Adrenal gland (tissue), 9 donors: ENCODE measurements at regions not wholly inside any gene's neighbourhood (a gene's known extent, or its start where the extent isn't known, plus 50 kb on each side); places are given as distances from the start of the nearest gene placed in this dataset.
A peak's percentile ranks its signal among the peaks of the same experiment; 100 is the strongest.

Experiments used
- DNase-seq, 7 donors: peaks; one replicate each; pipeline ENCODE4 v3.0.0-alpha.2; 2019 to 2020
- H3K27ac ChIP-seq, 5 donors: fragments of 200-600 bp; sonication (generic) in 4 of 5; 1 replicate in 3 of 5; 2 replicates in 2 of 5; pipeline versions ENCODE4 v1.5.1 to v1.8.0; 2016 to 2020; ENCODE audit warnings: mild to moderate bottlenecking in 1 of 5
- H3K27me3 ChIP-seq: fragments of 200-600 bp; 2 replicates; pipeline ENCODE4 v1.8.0; 2021
- H3K36me3 ChIP-seq, 2 donors: fragments of 200-600 bp; replicated peaks in 1 of 2; 1 replicate in 1 of 2; 2 replicates in 1 of 2; pipeline versions ENCODE4 v1.5.1 to v1.8.0; 2018 to 2022
- H3K4me1 ChIP-seq, 2 donors: fragments of 200-600 bp; replicated peaks in 1 of 2; 1 replicate in 1 of 2; 2 replicates in 1 of 2; pipeline versions ENCODE4 v1.5.1 to v1.8.0; 2018 to 2021
- H3K4me3 ChIP-seq, 4 donors: fragments of 200-600 bp; sonication (generic) in 3 of 4; one replicate each; pipeline ENCODE4 v1.5.1; 2016 to 2018
- H3K9me3 ChIP-seq, 3 donors: fragments of 200-600 bp; sonication (generic) in 1 of 3; replicated peaks in 1 of 3; 1 replicate in 2 of 3; 2 replicates in 1 of 3; pipeline versions ENCODE4 v1.5.1 to v1.8.0; 2016 to 2021
- POLR2A ChIP-seq, 2 donors: fragments of 450-650 bp; IDR thresholded peaks; one replicate each; pipeline ENCODE4 v1.6.1; 2017; ENCODE audit warnings: antibody characterized with exemption in 2 of 2, mild to moderate bottlenecking in 2 of 2, moderate library complexity in 1 of 2
- WGBS, 4 donors: extraction: QIAGEN DNeasy Blood & Tissue Kit in 2 of 4; methylation state at CpG; one replicate each; pipeline versions ENCODE4 v1.1.5 to v1.1.7; 2013 to 2017; 5-methylcytosine and 5-hydroxymethylcytosine counted together
- intact Hi-C, 2 donors: fragments of 100-400 bp; cut with DNase I; formaldehyde crosslinking; loops; one replicate each; pipeline versions ENCODE4 v1.14.1 to v1.15.0; 2022 to 2023
- TF ChIP-seq, protein P1 (sequence below), 6 experiments: fragments of 450-650 bp in 4 of 6; fragments of 200-600 bp in 2 of 6; sonication (generic) in 1 of 6; IDR thresholded peaks; 1 replicate in 5 of 6; 2 replicates in 1 of 6; pipeline versions ENCODE4 v1.5.1 to v1.8.0; 2016 to 2021; ENCODE audit warnings: antibody characterized with exemption in 6 of 6, mild to moderate bottlenecking in 2 of 6, moderate library complexity in 1 of 6
- donor health status: healthy with polysubstance abuse.
- donor health status: Bipolar disorder and iron deficiency.
- donor health status: DM: yes; HTN: yes; CAD: no.
- donor health status: DM: no; HTN: no; CAD: no.
- donor health status: DM: no; HTN: no; CAD: no.

DNA sequence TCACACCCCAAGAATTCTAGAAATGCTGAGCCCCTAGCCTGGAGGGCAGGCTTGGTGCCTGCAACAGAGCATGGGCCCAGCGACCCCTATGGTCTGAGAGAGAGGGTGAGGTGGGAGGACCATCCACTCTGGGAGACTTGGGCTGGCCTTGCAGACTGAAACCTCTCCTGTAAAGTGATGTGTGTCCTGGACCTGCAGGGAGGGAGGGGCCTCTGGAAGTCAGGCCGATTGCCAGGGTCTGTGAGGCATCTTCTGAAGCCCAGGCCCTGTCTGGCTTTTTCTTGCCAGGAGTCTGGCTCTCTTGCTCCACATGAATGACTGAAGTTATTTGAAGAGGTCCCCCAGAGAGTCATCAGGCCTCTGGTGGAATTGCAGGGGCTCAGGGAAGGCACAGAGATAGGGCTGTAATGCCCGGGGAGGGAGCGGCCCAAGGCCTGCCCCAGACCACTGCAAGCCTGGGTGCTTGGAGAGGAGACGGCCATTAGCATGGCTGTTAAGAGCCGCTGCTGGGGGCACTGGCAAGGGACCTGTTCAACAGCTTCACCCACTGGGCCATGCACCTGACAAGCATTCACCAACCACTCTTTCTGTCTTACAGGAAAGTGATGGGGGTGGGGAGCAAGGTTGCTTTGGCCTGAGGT is 56.0 kb upstream of the CHRNA7 start:
- Histone ChIP-seq H3K36me3 (no peaks in the 10 kb centered on the region), H3K4me3 (no peak overlapping the region), H3K27me3 (peaks cover 14% of the 10 kb centered on the region), H3K9me3 (no peaks in the 10 kb centered on the region), H3K27ac (no peak overlapping the region), H3K4me1 (no peaks in the 10 kb centered on the region)
- intact Hi-C loops, result loop anchor here in 1 of 2 donors (10.0 kb wide), 1 partner anchor 319 kb away; no protein-coding TSS in a partner anchor
- no peak for TF ChIP-seq POLR2A (IDR thresholded peaks at IDR 0.05)
- TF ChIP-seq, protein P1, sequence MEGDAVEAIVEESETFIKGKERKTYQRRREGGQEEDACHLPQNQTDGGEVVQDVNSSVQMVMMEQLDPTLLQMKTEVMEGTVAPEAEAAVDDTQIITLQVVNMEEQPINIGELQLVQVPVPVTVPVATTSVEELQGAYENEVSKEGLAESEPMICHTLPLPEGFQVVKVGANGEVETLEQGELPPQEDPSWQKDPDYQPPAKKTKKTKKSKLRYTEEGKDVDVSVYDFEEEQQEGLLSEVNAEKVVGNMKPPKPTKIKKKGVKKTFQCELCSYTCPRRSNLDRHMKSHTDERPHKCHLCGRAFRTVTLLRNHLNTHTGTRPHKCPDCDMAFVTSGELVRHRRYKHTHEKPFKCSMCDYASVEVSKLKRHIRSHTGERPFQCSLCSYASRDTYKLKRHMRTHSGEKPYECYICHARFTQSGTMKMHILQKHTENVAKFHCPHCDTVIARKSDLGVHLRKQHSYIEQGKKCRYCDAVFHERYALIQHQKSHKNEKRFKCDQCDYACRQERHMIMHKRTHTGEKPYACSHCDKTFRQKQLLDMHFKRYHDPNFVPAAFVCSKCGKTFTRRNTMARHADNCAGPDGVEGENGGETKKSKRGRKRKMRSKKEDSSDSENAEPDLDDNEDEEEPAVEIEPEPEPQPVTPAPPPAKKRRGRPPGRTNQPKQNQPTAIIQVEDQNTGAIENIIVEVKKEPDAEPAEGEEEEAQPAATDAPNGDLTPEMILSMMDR (IDR thresholded peaks at IDR 0.05), result no peak
- 55 to 68% (median 60%) methylated on average over 3 to 6 of the region's 6 CpGs for WGBS, 4 donors
- DNase-seq, result no peak

DNA sequence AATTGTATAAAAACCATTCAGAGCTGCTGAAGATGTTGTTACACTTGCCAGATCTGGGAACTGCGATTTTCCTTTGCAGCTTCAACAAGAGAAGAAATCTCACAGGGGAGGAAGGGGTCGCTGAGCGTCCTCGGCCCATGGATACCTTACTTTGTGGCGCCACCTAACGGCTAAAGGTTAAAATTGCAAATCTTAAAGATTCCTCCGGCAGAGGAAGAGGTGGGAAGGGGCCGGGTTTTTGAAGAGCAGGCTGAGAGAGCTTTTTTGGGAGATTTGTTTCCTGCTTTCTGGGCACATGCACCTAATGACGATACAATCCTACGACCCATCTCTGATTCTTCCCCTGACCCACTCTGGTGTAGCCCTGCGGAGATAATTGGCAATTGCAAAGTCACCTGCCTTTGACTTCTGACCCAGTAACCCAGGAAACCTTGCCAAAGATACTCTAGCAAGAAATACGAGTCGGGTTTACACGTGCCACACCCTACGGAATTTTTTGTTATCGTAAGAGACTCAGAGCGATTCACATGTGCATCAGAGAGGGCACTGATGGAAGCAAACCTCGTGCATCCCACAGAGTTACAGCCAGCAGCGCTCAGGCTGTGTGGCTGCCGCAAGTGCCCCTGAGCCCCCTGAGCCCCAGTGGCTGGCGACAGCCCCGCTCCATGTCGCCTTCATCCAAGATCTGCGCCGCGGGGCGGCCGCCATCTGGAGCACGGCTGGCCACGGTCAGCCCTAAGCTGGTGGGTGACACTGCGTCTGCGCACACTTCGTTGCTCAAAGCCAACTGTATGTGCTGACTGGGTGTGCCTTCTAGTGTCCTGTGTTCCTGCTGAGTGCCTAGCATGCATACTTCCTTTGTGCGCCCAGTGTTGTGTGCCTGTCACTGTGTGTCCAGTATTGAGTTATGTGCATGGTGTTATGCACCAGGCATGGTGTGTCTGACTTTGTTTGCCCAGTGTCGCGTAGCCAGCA is 55.2 kb upstream of the CHRNA7 start:
- TF ChIP-seq, protein P1 (IDR thresholded peaks at IDR 0.05), result peak; percentile 23 to 54 (median 46)
- TF ChIP-seq POLR2A (IDR thresholded peaks at IDR 0.05), result no peak
- intact Hi-C loops, result loop anchor here in 1 of 2 donors (10.0 kb wide), 1 partner anchor 320 kb away; no protein-coding TSS in a partner anchor
- DNase-seq, result peak in 2 of 7 donors; percentile 19 to 24
- no peak overlapping the region for H3K4me3 ChIP-seq
- H3K4me1 ChIP-seq, result no peaks in the 10 kb centered on the region
- H3K27me3 ChIP-seq, result peaks cover 14% of the 10 kb centered on the region
- H3K9me3 ChIP-seq, result no peaks in the 10 kb centered on the region
- H3K27ac ChIP-seq, result no peak overlapping the region
- H3K36me3 ChIP-seq, result no peaks in the 10 kb centered on the region
- 12 to 22% (median 15%) methylated on average over 20 to 36 of the region's 36 CpGs for WGBS, 4 donors

DNA sequence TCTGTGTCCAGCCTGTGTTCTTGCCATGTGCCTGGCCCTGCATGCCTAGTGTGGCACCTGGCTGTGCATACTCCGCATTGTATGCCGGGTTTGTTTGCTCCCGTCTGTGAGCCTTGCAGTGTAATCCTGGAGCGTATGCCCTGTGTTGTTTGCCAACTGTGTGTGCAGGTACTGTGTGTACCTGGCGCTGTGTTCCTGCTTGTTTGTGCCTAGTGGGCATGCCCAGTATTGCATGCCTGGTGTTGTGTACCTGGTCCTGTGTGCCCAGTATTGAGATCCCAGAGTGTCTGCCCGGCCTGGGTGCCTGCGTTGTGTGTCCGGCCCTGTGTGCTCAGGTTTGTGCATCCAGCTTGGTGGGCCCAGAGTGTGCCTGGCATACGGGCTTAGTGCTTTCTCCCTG is 54.5 kb upstream of the CHRNA7 start:
- no peaks in the 10 kb centered on the region for H3K4me1 ChIP-seq
- peaks cover 14% of the 10 kb centered on the region for H3K27me3 ChIP-seq
- TF ChIP-seq POLR2A (IDR thresholded peaks at IDR 0.05), result no peak
- TF ChIP-seq, protein P1 (IDR thresholded peaks at IDR 0.05), result no peak
- H3K27ac ChIP-seq, result no peak overlapping the region
- no peak overlapping the region for H3K4me3 ChIP-seq
- no peaks in the 10 kb centered on the region for H3K9me3 ChIP-seq
- intact Hi-C loops, result loop anchor here in 1 of 2 donors (10.0 kb wide), 1 partner anchor 321 kb away; no protein-coding TSS in a partner anchor
- H3K36me3 ChIP-seq, result no peaks in the 10 kb centered on the region
- 79 to 89% (median 84%) methylated on average over 5 to 9 of the region's 9 CpGs for WGBS, 4 donors
- no peak for DNase-seq

DNA sequence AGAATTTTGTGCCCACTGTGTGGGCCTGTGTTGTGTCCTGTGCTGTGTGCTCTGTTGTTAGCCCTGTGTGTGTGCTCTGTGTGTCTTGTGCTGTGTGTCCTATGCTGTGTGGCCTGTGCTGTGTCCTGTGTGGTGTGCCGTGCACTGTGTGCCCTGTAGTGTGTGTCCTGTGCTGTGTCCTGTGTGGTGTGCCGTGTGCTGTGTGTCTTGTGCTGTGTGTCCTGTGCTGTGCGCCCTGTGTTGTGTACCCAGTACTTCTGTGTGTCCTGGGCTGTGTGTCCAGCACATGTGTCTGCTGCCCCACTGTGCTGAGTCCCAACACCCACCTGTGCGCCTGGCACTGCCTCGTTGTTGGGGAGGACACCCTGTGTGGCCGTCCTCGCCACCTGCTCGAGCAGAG is 53.2 kb upstream of the CHRNA7 start:
- TF ChIP-seq POLR2A (IDR thresholded peaks at IDR 0.05), result no peak
- TF ChIP-seq, protein P1 (IDR thresholded peaks at IDR 0.05), result no peak
- WGBS, 4 donors, result 53 to 70% (median 55%) methylated on average over 4 to 8 of the region's 8 CpGs
- peaks cover 14% of the 10 kb centered on the region for H3K27me3 ChIP-seq

More for the DNA sequence above, 53.2 kb upstream of the CHRNA7 start:
- H3K4me1 ChIP-seq, result no peaks in the 10 kb centered on the region
- H3K4me3 ChIP-seq, result no peak overlapping the region
- H3K9me3 ChIP-seq, result no peaks in the 10 kb centered on the region
- intact Hi-C loops, result loop anchor here in 1 of 2 donors (10.0 kb wide), 1 partner anchor 322 kb away; no protein-coding TSS in a partner anchor
- no peaks in the 10 kb centered on the region for H3K36me3 ChIP-seq
- DNase-seq, result no peak
- H3K27ac ChIP-seq, result no peak overlapping the region
